Activated CD8-positive, alpha-beta T cell treated with anti-CD3 and anti-CD28 coated beads for 36 hours (primary cell): ENCODE measurements at regions not wholly inside any gene's neighbourhood (a gene's known extent, or its start where the extent isn't known, plus 50 kb on each side); places are given as distances from the start of the nearest gene placed in this dataset.

ENCODE experiments used
- ATAC-seq: fragments of 200-7000 bp; cut with Tn5 transposase; one replicate; pipeline ENCODE4 v1.10.0; 2021; ENCODE audit warnings: mild to moderate bottlenecking, moderate library complexity
- CTCF ChIA-PET: fragments of 350-600 bp; sonication (Branson Sonifier 250); formaldehyde crosslinking; loops from one replicate; lab custom pipeline; 2021; ENCODE audit warnings: antibody characterized with exemption; lab: Charles Lee
- POLR2A ChIA-PET: fragments of 350-600 bp; sonication (Branson Sonifier 250); formaldehyde crosslinking; loops from one replicate; lab custom pipeline; 2021; ENCODE audit warnings: antibody characterized with exemption; lab: Charles Lee
- DNase-seq: peaks from one replicate; pipeline ENCODE4 v3.0.0-alpha.2; 2020
- H3K27ac Mint-ChIP-seq: one replicate; pipeline ENCODE4 v1.8.0; 2021; ENCODE audit warnings: mild to moderate bottlenecking, mixed read lengths
- H3K27me3 Mint-ChIP-seq: one replicate; pipeline ENCODE4 v1.8.0; 2021; ENCODE audit warnings: mixed read lengths
- H3K36me3 Mint-ChIP-seq: one replicate; pipeline ENCODE4 v1.8.0; 2021; ENCODE audit warnings: low read depth, mixed read lengths
- H3K4me1 Mint-ChIP-seq: one replicate; pipeline ENCODE4 v1.8.0; 2021; ENCODE audit warnings: low read depth, mixed read lengths
- H3K4me3 Mint-ChIP-seq: one replicate; pipeline ENCODE4 v1.8.0; 2021; ENCODE audit warnings: mild to moderate bottlenecking, moderate library complexity, mixed read lengths
- H3K9me3 Mint-ChIP-seq: one replicate; pipeline ENCODE4 v1.8.0; 2021; ENCODE audit warnings: mixed read lengths
- CTCF ChIP-seq: fragments of 200-600 bp; IDR thresholded peaks from one replicate; pipeline ENCODE4 v1.8.0; 2022; ENCODE audit warnings: antibody characterized with exemption, mild to moderate bottlenecking
- intact Hi-C: fragments of 100-400 bp; cut with micrococcal nuclease; formaldehyde crosslinking; loops from one replicate; pipeline ENCODE4 v1.10.0; 2022

- no peak for TF ChIP-seq CTCF
- H3K27ac Mint-ChIP-seq = no peak overlapping the region
- intact Hi-C loops = no loop called here
- ChIA-PET POLR2A (no interaction called here), CTCF (no interaction called here)
- H3K4me1 Mint-ChIP-seq = no peaks in the 10 kb centered on the region
- no peaks in the 10 kb centered on the region for H3K9me3 Mint-ChIP-seq
- no peak overlapping the region for H3K4me3 Mint-ChIP-seq
- peaks cover 1% of the 10 kb centered on the region for H3K27me3 Mint-ChIP-seq
- DNase-seq = no peak
- ATAC-seq = no peak
- H3K36me3 Mint-ChIP-seq = no peaks in the 10 kb centered on the region
Observed at GRCh38 chr2:221943076-221943810, 355.6 kb downstream of the PAX3 start.

- Mint-ChIP-seq H3K4me1 (no peaks in the 10 kb centered on the region), H3K27me3 (no peaks in the 10 kb centered on the region), H3K27ac (no peak overlapping the region), H3K36me3 (no peaks in the 10 kb centered on the region), H3K4me3 (no peak overlapping the region), H3K9me3 (no peaks in the 10 kb centered on the region)
- ChIA-PET POLR2A (no interaction called here), CTCF (no interaction called here)
- no peak for DNase-seq
- ATAC-seq = no peak
- TF ChIP-seq CTCF = no peak
- intact Hi-C loops = no loop called here
Observed at GRCh38 chr2:221931251-221931991, 359.3 kb upstream of the EPHA4 start.

- H3K36me3 Mint-ChIP-seq = no peaks in the 10 kb centered on the region
- ATAC-seq (no peak), DNase-seq (no peak)
- H3K4me1 Mint-ChIP-seq = no peaks in the 10 kb centered on the region
- intact Hi-C loops = no loop called here
- no peaks in the 10 kb centered on the region for H3K27me3 Mint-ChIP-seq
- POLR2A ChIA-PET = no interaction called here
- CTCF ChIA-PET = no interaction called here
- no peak overlapping the region for H3K4me3 Mint-ChIP-seq
- no peak for TF ChIP-seq CTCF
- H3K27ac Mint-ChIP-seq = no peak overlapping the region
- no peaks in the 10 kb centered on the region for H3K9me3 Mint-ChIP-seq
Observed at GRCh38 chr2:221929259-221929658, 357.2 kb upstream of the EPHA4 start.

- Mint-ChIP-seq H3K27ac (no peak overlapping the region), H3K4me1 (no peaks in the 10 kb centered on the region), H3K27me3 (no peaks in the 10 kb centered on the region), H3K9me3 (no peaks in the 10 kb centered on the region), H3K4me3 (no peak overlapping the region), H3K36me3 (no peaks in the 10 kb centered on the region)
- ChIA-PET POLR2A (no interaction called here), CTCF (no interaction called here)
- ATAC-seq (no peak), DNase-seq (no peak)
- no peak for TF ChIP-seq CTCF
- intact Hi-C loops = no loop called here
Observed at GRCh38 chr2:221926327-221926726, 354.2 kb upstream of the EPHA4 start.

GRCh38 chr2:221924576-221924975 is 352.5 kb upstream of the EPHA4 start:
- no peak overlapping the region for H3K27ac Mint-ChIP-seq
- intact Hi-C loops = no loop called here
- CTCF ChIA-PET = no interaction called here
- H3K4me1 Mint-ChIP-seq = no peaks in the 10 kb centered on the region
- H3K4me3 Mint-ChIP-seq = no peak overlapping the region
- DNase-seq (no peak), ATAC-seq (no peak)
- POLR2A ChIA-PET = no interaction called here
- no peak for TF ChIP-seq CTCF
- H3K9me3 Mint-ChIP-seq = no peaks in the 10 kb centered on the region
- H3K36me3 Mint-ChIP-seq = no peaks in the 10 kb centered on the region
- H3K27me3 Mint-ChIP-seq = no peaks in the 10 kb centered on the region
